PC-3 (cell line): ENCODE measurements at regions not wholly inside any gene's neighbourhood (a gene's known extent, or its start where the extent isn't known, plus 50 kb on each side); places are given as distances from the start of the nearest gene placed in this dataset.

ENCODE experiments used
- EZH2 ChIP-seq: fragments of 300-600 bp; sonication (generic); IDR thresholded peaks from one replicate; pipeline ENCODE4 v1.6.1; 2017; ENCODE audit warnings: antibody characterized with exemption, mild to moderate bottlenecking, low read length; ENCODE audit not compliant: unreplicated experiment
- TF ChIP-seq, protein P1 (sequence below): fragments of 300-600 bp; sonication (generic); conservative IDR thresholded peaks from 2 replicates; pipeline ENCODE4 v1.5.1; 2017; ENCODE audit warnings: antibody characterized with exemption, low read depth, mild to moderate bottlenecking, low read length

DNA sequence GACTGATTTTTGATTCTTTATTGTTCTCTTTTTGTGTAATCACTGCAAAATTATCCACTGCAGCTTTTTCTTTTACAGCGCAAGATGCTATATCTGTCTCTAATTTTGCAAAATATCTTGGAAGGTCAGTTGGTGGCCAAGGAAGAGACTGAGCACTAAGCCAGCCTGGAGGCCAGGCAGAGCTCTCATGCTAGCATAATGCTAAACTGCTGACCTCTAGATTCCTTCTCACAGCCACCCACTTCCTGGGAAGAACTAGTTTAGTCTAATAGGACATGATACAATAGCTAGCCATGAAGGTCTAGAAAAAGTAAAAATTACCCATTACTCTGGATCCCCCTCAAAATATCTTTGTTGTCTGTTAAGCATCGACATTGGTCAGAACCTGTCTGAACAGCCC is 227.2 kb upstream of the ARHGAP20 start:
- TF ChIP-seq, protein P1, sequence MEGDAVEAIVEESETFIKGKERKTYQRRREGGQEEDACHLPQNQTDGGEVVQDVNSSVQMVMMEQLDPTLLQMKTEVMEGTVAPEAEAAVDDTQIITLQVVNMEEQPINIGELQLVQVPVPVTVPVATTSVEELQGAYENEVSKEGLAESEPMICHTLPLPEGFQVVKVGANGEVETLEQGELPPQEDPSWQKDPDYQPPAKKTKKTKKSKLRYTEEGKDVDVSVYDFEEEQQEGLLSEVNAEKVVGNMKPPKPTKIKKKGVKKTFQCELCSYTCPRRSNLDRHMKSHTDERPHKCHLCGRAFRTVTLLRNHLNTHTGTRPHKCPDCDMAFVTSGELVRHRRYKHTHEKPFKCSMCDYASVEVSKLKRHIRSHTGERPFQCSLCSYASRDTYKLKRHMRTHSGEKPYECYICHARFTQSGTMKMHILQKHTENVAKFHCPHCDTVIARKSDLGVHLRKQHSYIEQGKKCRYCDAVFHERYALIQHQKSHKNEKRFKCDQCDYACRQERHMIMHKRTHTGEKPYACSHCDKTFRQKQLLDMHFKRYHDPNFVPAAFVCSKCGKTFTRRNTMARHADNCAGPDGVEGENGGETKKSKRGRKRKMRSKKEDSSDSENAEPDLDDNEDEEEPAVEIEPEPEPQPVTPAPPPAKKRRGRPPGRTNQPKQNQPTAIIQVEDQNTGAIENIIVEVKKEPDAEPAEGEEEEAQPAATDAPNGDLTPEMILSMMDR = no peak
- TF ChIP-seq EZH2 = no peak
